ENCODE measurements at regions not wholly inside any gene's neighbourhood (a gene's known extent, or its start where the extent isn't known, plus 50 kb on each side); places are given as distances from the start of the nearest gene placed in this dataset.
A peak's percentile ranks its signal among the peaks of the same experiment; 100 is the strongest.

- H3K4me3 ChIP-seq (ENCODE audit: insufficient read depth, low read depth, low read length), result no peak overlapping the region
- H3K36me3 ChIP-seq (replicated peaks; ENCODE audit: control insufficient read depth, insufficient read depth, low read length), result no peaks in the 10 kb centered on the region
- no peak for DNase-seq
- no peaks in the 10 kb centered on the region for H3K27me3 ChIP-seq (ENCODE audit: control insufficient read depth, insufficient read depth, low read length)
These were observed 51.0 kb upstream of the MKRN3 start for GRCh38 chr15:23514484-23514883.

- Histone ChIP-seq H3K27me3 (ENCODE audit: control insufficient read depth, insufficient read depth, low read length) (no peaks in the 10 kb centered on the region), H3K4me3 (ENCODE audit: insufficient read depth, low read depth, low read length) (no peak overlapping the region), H3K36me3 (replicated peaks; ENCODE audit: control insufficient read depth, insufficient read depth, low read length) (no peaks in the 10 kb centered on the region)
- no peak for DNase-seq
These were observed 58.7 kb upstream of the MKRN3 start for GRCh38 chr15:23506762-23507161.

- H3K4me3 ChIP-seq (ENCODE audit: insufficient read depth, low read depth, low read length), result no peak overlapping the region
- no peak for DNase-seq
- H3K27me3 ChIP-seq (ENCODE audit: control insufficient read depth, insufficient read depth, low read length), result no peaks in the 10 kb centered on the region
- no peaks in the 10 kb centered on the region for H3K36me3 ChIP-seq (replicated peaks; ENCODE audit: control insufficient read depth, insufficient read depth, low read length)
These were observed 56.9 kb upstream of the GOLGA6L2 start for GRCh38 chr15:23503980-23504379.

GRCh38 chr15:23503576-23503975 is 56.5 kb upstream of the GOLGA6L2 start:
- no peak overlapping the region for H3K4me3 ChIP-seq (ENCODE audit: insufficient read depth, low read depth, low read length)
- H3K27me3 ChIP-seq (ENCODE audit: control insufficient read depth, insufficient read depth, low read length), result no peaks in the 10 kb centered on the region; the same call in 1 of the 2 replicates
- no peak for DNase-seq
- H3K36me3 ChIP-seq (replicated peaks; ENCODE audit: control insufficient read depth, insufficient read depth, low read length), result no peaks in the 10 kb centered on the region

GRCh38 chr15:23497710-23498111 is 50.7 kb upstream of the GOLGA6L2 start:
- H3K36me3 ChIP-seq (replicated peaks; ENCODE audit: control insufficient read depth, insufficient read depth, low read length), result no peaks in the 10 kb centered on the region
- no peak overlapping the region for H3K4me3 ChIP-seq (ENCODE audit: insufficient read depth, low read depth, low read length)
- DNase-seq, result peak; percentile 13
- H3K27me3 ChIP-seq (ENCODE audit: control insufficient read depth, insufficient read depth, low read length), result no peaks in the 10 kb centered on the region; the same call in 1 of the 2 replicates

Measured in H7 (cell line).